Heart left ventricle (tissue), 13 donors: ENCODE measurements at regions not wholly inside any gene's neighbourhood (a gene's known extent, or its start where the extent isn't known, plus 50 kb on each side); places are given as distances from the start of the nearest gene placed in this dataset.

Experiments used
- POLR2A ChIP-seq, 2 donors: fragments of 450-650 bp; IDR thresholded peaks; one replicate each; pipeline ENCODE4 v1.6.1; 2017; ENCODE audit warnings: antibody characterized with exemption in 2 of 2, mild to moderate bottlenecking in 2 of 2, moderate library complexity in 2 of 2
- TF ChIP-seq, protein P1 (sequence below), 12 donors: fragments of 200-600 bp; sonication (generic) in 4 of 12; IDR thresholded peaks; one replicate each; pipeline versions ENCODE4 v1.5.0 to v1.8.0; 2018 to 2022; ENCODE audit warnings: antibody characterized with exemption in 12 of 12, mild to moderate bottlenecking in 5 of 12
- donor health status: ischemic (EF 13 %, LVEDD 7.1; RV severe dilation, severe dysfunction).
- donor health status: DM: no; HTN: yes; CAD: no.
- donor health status: DM: no; HTN: no; CAD: no.
- donor health status: ischemic (EF 25% LVEDD 6.9; RV normal size, moderate dysfunction).
- donor health status: ischemic (EF 25% LVEDD 5.7; RV mildly dilated, moderate dysfunction).
- donor health status: ischemic (EF 35%, LVEDD 5.7; RV mildly dilated, moderate dysfunction).
- donor health status: nonischemic (EF 11% LVEDD 7.7; RV severe dilation, severe dysfunction).
- donor health status: DM: yes; HTN: yes; CAD: no.
- donor health status: PGD.
- donor health status: ischemic (EF 29% LVEDD 5.4; RV normal size, mild dysfunction).
- donor health status: nonischemic (EF 23%, LVEDD 6.1; RV moderate dilation, normal function).

- TF ChIP-seq POLR2A (IDR thresholded peaks at IDR 0.05) = no peak
- TF ChIP-seq, protein P1, sequence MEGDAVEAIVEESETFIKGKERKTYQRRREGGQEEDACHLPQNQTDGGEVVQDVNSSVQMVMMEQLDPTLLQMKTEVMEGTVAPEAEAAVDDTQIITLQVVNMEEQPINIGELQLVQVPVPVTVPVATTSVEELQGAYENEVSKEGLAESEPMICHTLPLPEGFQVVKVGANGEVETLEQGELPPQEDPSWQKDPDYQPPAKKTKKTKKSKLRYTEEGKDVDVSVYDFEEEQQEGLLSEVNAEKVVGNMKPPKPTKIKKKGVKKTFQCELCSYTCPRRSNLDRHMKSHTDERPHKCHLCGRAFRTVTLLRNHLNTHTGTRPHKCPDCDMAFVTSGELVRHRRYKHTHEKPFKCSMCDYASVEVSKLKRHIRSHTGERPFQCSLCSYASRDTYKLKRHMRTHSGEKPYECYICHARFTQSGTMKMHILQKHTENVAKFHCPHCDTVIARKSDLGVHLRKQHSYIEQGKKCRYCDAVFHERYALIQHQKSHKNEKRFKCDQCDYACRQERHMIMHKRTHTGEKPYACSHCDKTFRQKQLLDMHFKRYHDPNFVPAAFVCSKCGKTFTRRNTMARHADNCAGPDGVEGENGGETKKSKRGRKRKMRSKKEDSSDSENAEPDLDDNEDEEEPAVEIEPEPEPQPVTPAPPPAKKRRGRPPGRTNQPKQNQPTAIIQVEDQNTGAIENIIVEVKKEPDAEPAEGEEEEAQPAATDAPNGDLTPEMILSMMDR (IDR thresholded peaks at IDR 0.05) = no peak
Observed at GRCh38 chr13:80555796-80556678, 215.1 kb upstream of the SPRY2 start.
